ENCODE measurements at regions not wholly inside any gene's neighbourhood (a gene's known extent, or its start where the extent isn't known, plus 50 kb on each side); places are given as distances from the start of the nearest gene placed in this dataset.

- no peak for DNase-seq
Observed at GRCh38 chr18:42412896-42413295, 457.9 kb downstream of the PIK3C3 start.

- DNase-seq, result no peak
Observed at GRCh38 chr18:42413870-42414269, 458.8 kb downstream of the PIK3C3 start.

GRCh38 chr18:42414756-42415454, 459.9 kb downstream of the PIK3C3 start:
- DNase-seq, result no peak

- no peak for DNase-seq
Observed at GRCh38 chr18:42417189-42417588, 462.2 kb downstream of the PIK3C3 start.

GRCh38 chr18:42418121-42418520, 463.1 kb downstream of the PIK3C3 start:
- DNase-seq, result no peak

- peak; percentile 67 for DNase-seq
Observed at GRCh38 chr18:42425025-42425424, 470.0 kb downstream of the PIK3C3 start.

GRCh38 chr18:42426496-42427015, 471.5 kb downstream of the PIK3C3 start:
- DNase-seq, result peak; percentile 44

GRCh38 chr18:42429196-42429595, 474.2 kb downstream of the PIK3C3 start:
- no peak for DNase-seq

- peak; percentile 40 for DNase-seq
Observed at GRCh38 chr18:42436222-42436765, 481.3 kb downstream of the PIK3C3 start.

- DNase-seq, result no peak
Observed at GRCh38 chr18:42437001-42437400, 482.0 kb downstream of the PIK3C3 start.

GRCh38 chr18:42437646-42438045, 482.6 kb downstream of the PIK3C3 start:
- DNase-seq, result peak; percentile 52

- DNase-seq, result no peak
Observed at GRCh38 chr18:42442656-42443055, 487.6 kb downstream of the PIK3C3 start.

GRCh38 chr18:42444349-42444748, 489.3 kb downstream of the PIK3C3 start:
- no peak for DNase-seq

- DNase-seq, result no peak
Observed at GRCh38 chr18:42445359-42445758, 490.3 kb downstream of the PIK3C3 start.

GRCh38 chr18:42446195-42446594, 491.2 kb downstream of the PIK3C3 start:
- DNase-seq, result no peak

GRCh38 chr18:42447688-42448087, 492.7 kb downstream of the PIK3C3 start:
- no peak for DNase-seq

GRCh38 chr18:42458226-42458625, 503.2 kb downstream of the PIK3C3 start:
- peak; percentile 29 for DNase-seq

- DNase-seq, result peak; percentile 53
Observed at GRCh38 chr18:42459873-42460272, 504.8 kb downstream of the PIK3C3 start.

- DNase-seq, result no peak
Observed at GRCh38 chr18:42471885-42472284, 516.9 kb downstream of the PIK3C3 start.

- DNase-seq, result no peak
Observed at GRCh38 chr18:42473611-42474010, 518.6 kb downstream of the PIK3C3 start.

- DNase-seq, result no peak
Observed at GRCh38 chr18:42474577-42474976, 519.5 kb downstream of the PIK3C3 start.

- DNase-seq, result no peak
Observed at GRCh38 chr18:42475157-42475556, 520.1 kb downstream of the PIK3C3 start.

GRCh38 chr18:42477267-42477666, 522.2 kb downstream of the PIK3C3 start:
- peak; percentile 91 for DNase-seq

GRCh38 chr18:42480441-42480840, 525.4 kb downstream of the PIK3C3 start:
- DNase-seq, result peak; percentile 98

- no peak for DNase-seq
Observed at GRCh38 chr18:42484648-42485047, 529.6 kb downstream of the PIK3C3 start.
